ENCODE measurements at regions not wholly inside any gene's neighbourhood (a gene's known extent, or its start where the extent isn't known, plus 50 kb on each side); places are given as distances from the start of the nearest gene placed in this dataset.

GRCh38 chr20:54745780-54746179 is 270.4 kb downstream of the DOK5 start:
- Mint-ChIP-seq H3K36me3 (ENCODE audit: insufficient read depth in 1 of 3, low read depth in 3 of 3) (peaks cover 0 to 9% (median 2%) of the 10 kb centered on the region in 3 experiments; a peak in 2 of 7 replicates), H3K27ac (no peak overlapping the region)
- H4K20me1 ChIP-seq (ENCODE audit: control insufficient read depth, insufficient read depth, insufficient read length), result no peaks in the 10 kb centered on the region

More at GRCh38 chr20:54745780-54746179, 270.4 kb downstream of the DOK5 start:
- no peaks in the 10 kb centered on the region for H3K23me2 ChIP-seq (ENCODE audit: insufficient read length, low read depth, low read length, poor library complexity, severe bottlenecking)
- Mint-ChIP-seq H3K4me3 (no peak overlapping the region), H3K9me3 (peaks cover 9 to 11% of the 10 kb centered on the region in 2 experiments; a peak in 4 of 5 replicates), H3K27me3 (ENCODE audit: low read depth) (no peaks in the 10 kb centered on the region), H3K4me1 (peaks cover 4 to 5% of the 10 kb centered on the region in 2 experiments)
- no peak overlapping the region for H3T11ph ChIP-seq (ENCODE audit: low read length)
- no peak overlapping the region for H2AFZ ChIP-seq (ENCODE audit: low read length)
- H3K4ac ChIP-seq (ENCODE audit: low read depth, low read length), result no peak overlapping the region
- no peak overlapping the region for H2BK20ac ChIP-seq (ENCODE audit: low read depth, low read length, poor library complexity, severe bottlenecking)
- no peak overlapping the region for H4K91ac ChIP-seq (ENCODE audit: insufficient read length, low read depth, low read length)
- H3K9ac ChIP-seq (ENCODE audit: extremely low read depth, insufficient read length, low read length), result no peak overlapping the region
- H3K79me1 ChIP-seq (ENCODE audit: insufficient read depth, low read depth, low read length, poor library complexity, severe bottlenecking), result no peaks in the 10 kb centered on the region
- no peak overlapping the region for H2BK120ac ChIP-seq (ENCODE audit: low read depth, low read length, poor library complexity, severe bottlenecking)
- no peak overlapping the region for H3K18ac ChIP-seq (ENCODE audit: insufficient read length, low read depth, low read length)
- H2BK5ac ChIP-seq (ENCODE audit: insufficient read length, low read length), result no peak overlapping the region
- WGBS (ENCODE audit: extremely low coverage, insufficient read length, low lambda C conversion rate), result no CpG with 5 or more reads among the region's 5 CpGs
- no peaks in the 10 kb centered on the region for H3K27me3 ChIP-seq (ENCODE audit: insufficient read depth, low read length)
- H3K79me2 ChIP-seq (ENCODE audit: insufficient read depth, low read length), result no peaks in the 10 kb centered on the region
- H2BK15ac ChIP-seq (ENCODE audit: low read depth, low read length), result no peak overlapping the region
- H4K8ac ChIP-seq (replicated peaks; ENCODE audit: insufficient read length, low read depth, low read length), result no peak overlapping the region
- H2AK5ac ChIP-seq (ENCODE audit: insufficient read length, low read length), result no peak overlapping the region
- H2BK12ac ChIP-seq (ENCODE audit: insufficient read length, low read depth, low read length), result no peak overlapping the region
- DNase-seq, result no peak
- no peak overlapping the region for H4K5ac ChIP-seq (ENCODE audit: insufficient read length, low read depth, low read length)
- no peak overlapping the region for H3K14ac ChIP-seq (ENCODE audit: insufficient read depth, low read length)
- H3K9me3 ChIP-seq (ENCODE audit: control insufficient read depth, low read depth, low read length), result peaks cover 5% of the 10 kb centered on the region
- H3K4me1 ChIP-seq (ENCODE audit: insufficient read depth, low read length), result no peaks in the 10 kb centered on the region
- no peak overlapping the region for H3K23ac ChIP-seq (ENCODE audit: insufficient read length, low read depth, low read length)
- no peak overlapping the region for H3K4me2 ChIP-seq (ENCODE audit: insufficient read depth, insufficient read length, low read length)
- no peak overlapping the region for H3K27ac ChIP-seq (ENCODE audit: insufficient read length, low read depth, low read length)
- no peak for TF ChIP-seq CTCF (conservative IDR thresholded peaks at IDR 0.05)
- H3K56ac ChIP-seq (ENCODE audit: insufficient read length, low read depth, low read length), result no peak overlapping the region

Data from H9 (cell line).